Kidney epithelial cell (primary cell): ENCODE measurements at regions not wholly inside any gene's neighbourhood (a gene's known extent, or its start where the extent isn't known, plus 50 kb on each side); places are given as distances from the start of the nearest gene placed in this dataset.
A peak's percentile ranks its signal among the peaks of the same experiment; 100 is the strongest.

Source experiments
- DNase-seq: peaks from one replicate; pipeline ENCODE4 v3.0.0-alpha.2; 2010; ENCODE audit warnings: low read depth
- H3K27me3 ChIP-seq: 2 replicates; pipeline ENCODE4 v1.6.0; 2011; ENCODE audit warnings: low read length; ENCODE audit not compliant: control insufficient read depth, insufficient read depth
- H3K36me3 ChIP-seq: 2 replicates; pipeline ENCODE4 v1.5.1; 2011; ENCODE audit warnings: low read length; ENCODE audit not compliant: control insufficient read depth, insufficient read depth
- H3K4me3 ChIP-seq: 2 replicates; pipeline ENCODE4 v1.5.1; 2011; ENCODE audit warnings: low read depth, mild to moderate bottlenecking, control low read depth, low read length
- CTCF ChIP-seq: IDR thresholded peaks from 2 replicates; pipeline ENCODE4 v1.5.1; 2011; ENCODE audit warnings: mild to moderate bottlenecking, moderate library complexity, low read length, control low read depth, inconsistent platforms; ENCODE audit not compliant: insufficient read depth, poor library complexity, severe bottlenecking

GRCh38 chr20:40785346-40785745 is 96.3 kb upstream of the MAFB start:
- TF ChIP-seq CTCF, result no peak
- no peaks in the 10 kb centered on the region for H3K27me3 ChIP-seq
- H3K4me3 ChIP-seq, result no peak overlapping the region
- no peaks in the 10 kb centered on the region for H3K36me3 ChIP-seq
- DNase-seq, result no peak

GRCh38 chr20:40786336-40786735 is 97.3 kb upstream of the MAFB start:
- no peaks in the 10 kb centered on the region for H3K27me3 ChIP-seq
- no peak overlapping the region for H3K4me3 ChIP-seq
- H3K36me3 ChIP-seq, result no peaks in the 10 kb centered on the region
- no peak for DNase-seq
- no peak for TF ChIP-seq CTCF

GRCh38 chr20:40787941-40788340 is 98.9 kb upstream of the MAFB start:
- no peaks in the 10 kb centered on the region for H3K36me3 ChIP-seq
- no peaks in the 10 kb centered on the region for H3K27me3 ChIP-seq
- no peak for TF ChIP-seq CTCF
- H3K4me3 ChIP-seq, result no peak overlapping the region
- no peak for DNase-seq

GRCh38 chr20:40797425-40797824 is 108.4 kb upstream of the MAFB start:
- Histone ChIP-seq H3K36me3 (no peaks in the 10 kb centered on the region), H3K27me3 (no peaks in the 10 kb centered on the region), H3K4me3 (no peak overlapping the region)
- TF ChIP-seq CTCF, result peak; percentile 46
- DNase-seq, result no peak

- no peak for DNase-seq
- H3K4me3 ChIP-seq, result no peak overlapping the region
- H3K27me3 ChIP-seq, result no peaks in the 10 kb centered on the region
- no peak for TF ChIP-seq CTCF
- H3K36me3 ChIP-seq, result no peaks in the 10 kb centered on the region
Measured at GRCh38 chr20:40798066-40798465, 109.0 kb upstream of the MAFB start.

- no peak for TF ChIP-seq CTCF
- no peak overlapping the region for H3K4me3 ChIP-seq
- no peaks in the 10 kb centered on the region for H3K36me3 ChIP-seq
- H3K27me3 ChIP-seq, result peaks cover 10% of the 10 kb centered on the region
- no peak for DNase-seq
Measured at GRCh38 chr20:40802886-40803285, 113.8 kb upstream of the MAFB start.
